ENCODE measurements at regions not wholly inside any gene's neighbourhood (a gene's known extent, or its start where the extent isn't known, plus 50 kb on each side); places are given as distances from the start of the nearest gene placed in this dataset.

GRCh38 chr9:30201024-30201423 is 2183.4 kb upstream of the ACO1 start:
- ChIA-PET POLR2A (no interaction called here), CTCF (no interaction called here)
- no peak overlapping the region for H3K27ac ChIP-seq (ENCODE audit: insufficient read depth, low read depth, low read length)
- no peak for FAIRE-seq
- no peaks in the 10 kb centered on the region for H3K9me1 ChIP-seq (replicated peaks; ENCODE audit: control insufficient read depth, extremely low read depth, insufficient read depth, low read length)
- no peaks in the 10 kb centered on the region for H3K36me3 ChIP-seq (ENCODE audit: control insufficient read depth in 2 of 2, extremely low read depth in 1 of 2, insufficient read depth in 2 of 2, low read length in 2 of 2)
- no peaks in the 10 kb centered on the region for H3K79me2 ChIP-seq (ENCODE audit: control insufficient read depth, insufficient read depth, low read length)
- no peak overlapping the region for H2AFZ ChIP-seq (ENCODE audit: low read depth, low read length)
- no peak overlapping the region for H3K4me3 ChIP-seq (replicated peaks in 1 of 3; ENCODE audit: insufficient read depth in 1 of 3, low read depth in 1 of 3, low read length in 3 of 3)
- no peak for DNase-seq (ENCODE audit: low read depth, low spot score)
- H3K9me3 ChIP-seq (replicated peaks; ENCODE audit: control insufficient read depth, insufficient read depth, low read length) = peaks cover 9% of the 10 kb centered on the region
- no peak overlapping the region for H3K9ac ChIP-seq (replicated peaks; ENCODE audit: extremely low read depth, insufficient read depth, low read length)
- no peak for TF ChIP-seq MAX (IDR thresholded peaks at IDR 0.05; ENCODE audit: insufficient read depth, insufficient read length)
- TF ChIP-seq JUN (IDR thresholded peaks at IDR 0.05; ENCODE audit: borderline replicate concordance, insufficient read depth, insufficient read length, low read depth) = no peak
- TF ChIP-seq POLR2AphosphoS5 (IDR thresholded peaks at IDR 0.05; ENCODE audit: insufficient read depth, low read depth, low read length) = no peak
- TF ChIP-seq MYC (IDR thresholded peaks at IDR 0.05; ENCODE audit: low read depth, low read length) = no peak
- TF ChIP-seq GATA2 (IDR thresholded peaks at IDR 0.05; ENCODE audit: insufficient read depth, insufficient read length, low read depth, low read length) = no peak
- no peak for TF ChIP-seq POLR2A (IDR thresholded peaks at IDR 0.05; ENCODE audit: low read depth, low read length)
- TF ChIP-seq EZH2 (IDR thresholded peaks at IDR 0.05; ENCODE audit: borderline replicate concordance, low read depth, low read length, severe bottlenecking) = no peak
- no peak for TF ChIP-seq FOS (IDR thresholded peaks at IDR 0.05; ENCODE audit: borderline replicate concordance, insufficient read depth, low read length)
- TF ChIP-seq CTCF (IDR thresholded peaks at IDR 0.05; ENCODE audit: extremely low read depth in 1 of 2, insufficient read depth in 1 of 2, low read depth in 1 of 2, low read length in 2 of 2) = no peak
- no TSS peak for BruUV-seq (replicated peaks)
- no peaks in the 10 kb centered on the region for H4K20me1 ChIP-seq (replicated peaks; ENCODE audit: control insufficient read depth, extremely low read depth, insufficient read depth, low read length)
- intact Hi-C loops (cut with micrococcal nuclease) = no loop called here
- no peaks in the 10 kb centered on the region for H3K27me3 ChIP-seq (ENCODE audit: control insufficient read depth in 2 of 2, insufficient read depth in 2 of 2, low read length in 2 of 2)
- dilution Hi-C loops (cut with MboI; ENCODE audit: extremely low pct_ligation_motif_present, low sequenced_read_pairs) = no loop called here
- no peak overlapping the region for H3K4me2 ChIP-seq (ENCODE audit: insufficient read depth, low read length)
- no peaks in the 10 kb centered on the region for H3K4me1 ChIP-seq (ENCODE audit: control insufficient read depth, extremely low read depth, insufficient read depth, low read length)
